ENCODE measurements at regions not wholly inside any gene's neighbourhood (a gene's known extent, or its start where the extent isn't known, plus 50 kb on each side); places are given as distances from the start of the nearest gene placed in this dataset.

DNA sequence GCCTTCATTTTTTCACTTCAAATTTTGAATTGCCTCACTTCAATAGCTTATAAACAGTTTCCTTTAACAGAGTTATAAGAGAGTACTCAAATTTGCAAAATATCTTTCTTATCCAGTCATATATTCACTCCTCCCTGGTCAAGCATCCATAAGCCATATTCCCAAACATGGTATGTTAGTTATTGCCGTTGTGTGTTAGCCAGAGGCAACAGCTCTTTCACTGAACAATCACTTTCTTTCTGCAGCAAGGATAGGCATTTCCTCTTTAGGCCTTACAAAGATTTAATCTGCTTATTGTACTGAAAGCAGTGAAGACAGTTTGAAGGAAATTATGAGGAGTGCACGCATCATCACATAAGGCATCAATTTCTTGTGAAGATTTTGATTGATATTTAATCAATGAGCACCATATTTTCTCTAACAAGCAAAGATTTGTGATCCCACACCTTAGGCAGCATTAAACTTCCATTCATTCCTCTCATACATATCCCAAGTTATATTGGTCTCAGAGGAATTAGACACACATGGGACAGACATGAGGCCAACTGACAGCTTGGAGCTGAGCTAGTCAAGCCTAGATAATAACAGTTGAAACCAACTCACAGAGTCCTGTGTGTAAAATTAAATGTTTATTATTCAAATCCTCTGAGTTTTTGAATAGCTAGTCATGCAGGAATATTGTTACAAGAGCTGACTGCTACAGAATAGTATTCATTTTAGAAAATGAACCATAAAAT, 80.0 kb upstream of the EPHA6 start:
- no peak for DNase-seq

DNA sequence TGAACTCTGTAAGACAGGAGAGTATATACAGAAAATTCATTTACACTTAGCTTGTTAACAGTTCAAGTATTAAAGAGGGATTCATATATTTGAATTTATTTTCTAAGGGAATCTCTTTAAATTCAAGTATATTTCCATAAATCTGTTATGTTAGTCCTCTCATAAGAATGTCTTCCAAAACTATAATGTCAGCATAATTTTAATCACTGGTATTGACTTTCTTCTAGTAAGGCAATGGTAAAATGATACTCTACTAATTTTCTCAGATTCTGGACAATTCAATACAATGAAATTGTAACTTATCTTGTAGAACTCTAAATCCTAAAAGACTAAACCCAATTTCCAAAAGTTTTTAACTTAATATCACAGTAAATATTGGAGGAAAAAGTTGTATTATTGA, 66.3 kb upstream of the EPHA6 start:
- no peak for DNase-seq

DNA sequence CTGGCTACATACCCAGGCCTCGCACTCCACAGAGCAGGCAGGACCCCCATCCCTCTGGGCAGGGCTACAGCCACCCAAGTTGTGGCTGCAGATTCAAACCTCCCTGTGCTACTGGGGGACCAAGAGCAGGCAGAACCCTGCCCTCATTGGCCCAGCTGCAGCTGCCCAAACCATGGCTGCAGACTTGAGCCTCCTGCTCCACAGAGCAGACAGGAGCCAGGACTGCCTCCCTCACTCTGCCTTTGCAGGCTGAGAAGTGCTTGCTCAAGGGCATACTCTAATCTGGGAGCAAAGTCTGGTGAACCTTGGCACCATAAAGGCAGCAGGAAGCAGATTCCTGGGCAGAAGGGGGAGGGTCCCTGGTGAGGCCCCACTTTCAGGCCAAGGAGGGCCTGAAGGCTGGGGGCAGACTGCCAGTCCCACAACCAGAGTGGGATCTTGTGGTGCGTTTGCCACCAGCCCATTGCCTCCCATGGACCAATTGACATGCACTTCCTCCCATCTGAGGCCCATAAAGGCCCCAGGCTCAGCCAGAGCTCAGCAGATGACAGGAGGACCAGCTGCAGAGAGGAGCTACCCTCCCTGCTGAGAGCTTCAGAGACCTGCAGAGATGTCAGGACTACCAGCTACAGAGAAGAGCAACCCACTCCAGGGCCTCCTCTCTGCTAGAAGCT, 64.2 kb upstream of the EPHA6 start:
- DNase-seq = no peak

DNA sequence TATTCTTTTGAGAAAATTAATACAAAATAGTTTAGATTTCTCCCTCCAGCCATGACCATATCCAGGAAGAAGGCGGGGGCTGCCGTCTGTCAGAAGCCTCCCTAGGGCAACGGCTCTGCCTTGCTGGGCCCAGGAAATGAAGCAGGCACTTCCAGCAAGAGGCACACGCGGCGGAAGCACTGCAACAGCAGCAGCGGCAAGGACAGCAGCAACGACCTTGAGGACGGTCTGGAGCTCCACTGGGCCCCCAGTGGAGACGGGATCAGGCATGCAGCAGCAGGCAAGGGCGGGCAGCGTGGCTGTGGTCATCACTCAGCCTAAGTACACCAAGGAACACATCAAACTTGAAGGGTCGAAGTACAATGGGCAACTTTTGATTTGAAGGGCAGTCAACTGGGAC, 61.3 kb upstream of the EPHA6 start:
- DNase-seq = no peak

DNA sequence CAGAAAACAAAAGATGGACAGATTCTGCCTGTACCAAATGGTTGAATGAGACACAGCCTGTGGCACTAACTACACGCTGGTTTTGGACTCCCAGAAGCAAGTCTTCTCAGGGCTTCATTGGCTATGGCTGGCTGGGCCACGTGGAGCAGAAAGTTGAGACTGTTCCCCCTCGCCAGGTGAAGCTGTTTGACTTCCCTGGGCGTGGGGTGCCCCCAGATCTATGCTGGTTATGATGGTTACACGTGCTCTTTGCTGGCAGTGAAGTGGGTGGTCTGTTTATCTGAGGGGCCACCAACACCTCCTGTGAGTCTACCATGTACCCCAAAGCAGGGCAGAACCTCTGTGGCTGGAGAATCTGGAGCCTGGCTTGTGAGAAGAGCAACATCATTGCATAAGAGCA, 60.3 kb upstream of the EPHA6 start:
- DNase-seq = no peak

DNA sequence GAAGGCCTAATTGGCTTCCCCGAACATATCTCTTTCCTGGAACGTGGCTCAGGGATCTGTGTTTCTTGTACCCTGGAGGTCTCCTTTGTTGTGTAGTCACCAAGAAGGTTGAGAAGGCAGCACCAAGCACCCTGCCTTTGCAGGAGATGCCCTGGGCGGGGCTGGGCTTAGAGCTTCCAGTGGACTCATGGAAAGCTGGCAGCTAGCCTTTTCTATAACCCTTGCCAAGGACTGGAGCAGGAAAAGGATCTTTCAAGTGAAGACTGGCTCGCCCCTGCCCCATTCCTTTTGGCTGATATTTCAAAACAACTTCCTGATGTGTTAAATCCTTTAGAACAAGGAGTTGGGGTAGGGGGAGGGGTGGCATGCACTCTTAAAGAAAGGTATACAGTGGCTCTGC, 58.9 kb upstream of the EPHA6 start:
- DNase-seq = no peak

DNA sequence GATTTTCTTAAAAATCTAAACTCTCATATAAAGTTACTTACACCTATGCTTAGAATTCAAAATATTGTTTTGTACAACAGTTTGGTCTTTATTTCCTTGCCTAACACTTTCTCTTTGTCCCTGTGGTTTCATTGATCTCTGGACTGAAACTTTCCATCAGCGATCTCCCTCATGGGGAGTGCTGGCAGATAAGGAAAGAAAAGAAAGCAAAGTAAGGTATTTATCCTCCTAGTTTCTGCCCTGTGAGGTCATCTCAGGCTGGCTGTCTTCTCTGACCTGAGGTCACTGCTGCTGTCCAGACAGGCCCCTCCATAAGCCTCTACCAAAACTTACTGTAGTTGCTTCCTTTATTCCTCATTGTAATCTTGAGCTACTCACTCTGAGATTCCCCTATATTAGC, 57.9 kb upstream of the EPHA6 start:
- no peak for DNase-seq

DNA sequence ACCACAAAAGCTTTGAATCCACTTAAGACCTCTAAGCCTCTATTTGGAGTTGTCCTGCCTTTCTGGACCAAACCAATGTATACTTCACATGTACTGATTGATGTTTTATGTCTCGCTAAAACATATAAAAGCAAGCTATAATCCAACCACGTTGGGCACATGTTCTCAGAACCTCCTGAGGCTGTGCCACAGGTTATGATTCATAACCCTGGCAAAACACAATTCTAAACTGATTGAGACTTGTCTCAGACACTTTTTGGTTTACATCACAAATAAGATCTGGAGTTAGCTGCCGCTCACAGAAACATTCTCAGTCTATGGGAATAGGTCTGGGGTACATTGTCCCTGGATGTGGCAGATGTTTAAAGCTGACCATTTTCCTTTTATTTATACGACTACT, 53.4 kb upstream of the EPHA6 start:
- DNase-seq = no peak
